Liver (tissue), 8 donors: ENCODE measurements at regions not wholly inside any gene's neighbourhood (a gene's known extent, or its start where the extent isn't known, plus 50 kb on each side); places are given as distances from the start of the nearest gene placed in this dataset.

Experiments used
- DNase-seq: peaks from one replicate; pipeline ENCODE4 v3.0.0-alpha.2; 2017; ENCODE audit warnings: low spot score
- H3K27ac ChIP-seq, 2 donors: one replicate each; pipeline ENCODE4 v1.7.0; 2013; ENCODE audit warnings: inconsistent platforms in 2 of 2, low read length in 2 of 2, control low read depth in 1 of 2, low read depth in 1 of 2, mild to moderate bottlenecking in 1 of 2
- H3K27me3 ChIP-seq, 4 donors: one replicate each; pipeline versions ENCODE4 v1.6.1 to v1.7.0; 2013; ENCODE audit warnings: low read length in 3 of 4, inconsistent platforms in 1 of 4, mild to moderate bottlenecking in 1 of 4, moderate library complexity in 1 of 4; ENCODE audit not compliant: control insufficient read depth in 4 of 4, insufficient read depth in 4 of 4
- H3K36me3 ChIP-seq, 4 donors: one replicate each; pipeline versions ENCODE4 v1.6.1 to v1.7.0; 2013; ENCODE audit warnings: low read length in 3 of 4, mild to moderate bottlenecking in 3 of 4, low read depth in 1 of 4, moderate library complexity in 1 of 4; ENCODE audit not compliant: control insufficient read depth in 4 of 4, insufficient read depth in 3 of 4
- H3K4me1 ChIP-seq, 4 donors: one replicate each; pipeline versions ENCODE4 v1.6.1 to v1.7.0; 2013; ENCODE audit warnings: low read length in 3 of 4, mild to moderate bottlenecking in 3 of 4, moderate library complexity in 1 of 4; ENCODE audit not compliant: control insufficient read depth in 4 of 4, insufficient read depth in 4 of 4
- H3K4me3 ChIP-seq, 3 donors: one replicate each; pipeline versions ENCODE4 v1.6.1 to v1.7.0; 2013; ENCODE audit warnings: low read length in 3 of 3, control low read depth in 1 of 3, low read depth in 1 of 3, mild to moderate bottlenecking in 1 of 3
- H3K9ac ChIP-seq, 2 donors: one replicate each; pipeline ENCODE4 v1.7.0; 2013; ENCODE audit warnings: low read length in 2 of 2, mild to moderate bottlenecking in 2 of 2, moderate library complexity in 2 of 2, control low read depth in 1 of 2, low read depth in 1 of 2
- H3K9me3 ChIP-seq, 4 donors: one replicate each; pipeline versions ENCODE4 v1.6.1 to v1.7.0; 2013; ENCODE audit warnings: low read length in 3 of 4; ENCODE audit not compliant: control insufficient read depth in 4 of 4
- ATF3 ChIP-seq: IDR thresholded peaks from 2 replicates; pipeline ENCODE4 v1.6.1; 2016; ENCODE audit warnings: antibody characterized with exemption
- CTCF ChIP-seq: fragments of 150-350 bp; IDR thresholded peaks from 2 replicates; pipeline ENCODE4 v1.5.1; 2017; ENCODE audit warnings: improper control_type of control experiment, low read depth, low read length; ENCODE audit not compliant: missing input control
- EGR1 ChIP-seq, 2 donors: IDR thresholded peaks; 2 replicates each; pipeline ENCODE4 v1.6.1; 2016 to 2018; ENCODE audit warnings: antibody characterized with exemption in 2 of 2, low read depth in 2 of 2
- FOXA1 ChIP-seq: IDR thresholded peaks from 2 replicates; pipeline ENCODE4 v1.6.1; 2016; ENCODE audit warnings: antibody characterized with exemption
- FOXA2 ChIP-seq: IDR thresholded peaks from 2 replicates; pipeline ENCODE4 v1.6.1; 2016; ENCODE audit warnings: antibody characterized with exemption
- GABPA ChIP-seq, 2 donors: IDR thresholded peaks in 1 of 2; conservative IDR thresholded peaks in 1 of 2; 2 replicates each; pipeline ENCODE4 v1.6.1; 2016; ENCODE audit warnings: antibody characterized with exemption in 2 of 2, mild to moderate bottlenecking in 1 of 2, moderate library complexity in 1 of 2
- HNF4A ChIP-seq, 2 donors: conservative IDR thresholded peaks; 2 replicates each; pipeline ENCODE4 v1.6.1; 2016; ENCODE audit warnings: antibody characterized with exemption in 2 of 2, mild to moderate bottlenecking in 2 of 2
- HNF4G ChIP-seq: IDR thresholded peaks from 2 replicates; pipeline ENCODE4 v1.6.1; 2016; ENCODE audit warnings: antibody characterized with exemption
- JUND ChIP-seq, 2 donors: IDR thresholded peaks; 2 replicates each; pipeline ENCODE4 v1.6.1; 2016; ENCODE audit warnings: antibody characterized with exemption in 2 of 2
- MAX ChIP-seq: IDR thresholded peaks from 2 replicates; pipeline ENCODE4 v1.6.1; 2016; ENCODE audit warnings: antibody characterized with exemption
- NR2F2 ChIP-seq: IDR thresholded peaks from 2 replicates; pipeline ENCODE4 v1.6.1; 2016; ENCODE audit warnings: antibody characterized with exemption
- RAD21 ChIP-seq, 2 donors: IDR thresholded peaks; 2 replicates each; pipeline ENCODE4 v1.6.1; 2016; ENCODE audit warnings: antibody characterized with exemption in 2 of 2, mild to moderate bottlenecking in 2 of 2
- REST ChIP-seq: IDR thresholded peaks from 2 replicates; pipeline ENCODE4 v1.6.1; 2016; ENCODE audit warnings: antibody characterized with exemption, mild to moderate bottlenecking
- RXRA ChIP-seq, 2 donors: IDR thresholded peaks; 2 replicates each; pipeline ENCODE4 v1.6.1; 2017 to 2018; ENCODE audit warnings: antibody characterized with exemption in 2 of 2, mild to moderate bottlenecking in 1 of 2
- SP1 ChIP-seq: IDR thresholded peaks from 2 replicates; pipeline ENCODE4 v1.6.1; 2018; ENCODE audit warnings: antibody characterized with exemption, mild to moderate bottlenecking
- TAF1 ChIP-seq: conservative IDR thresholded peaks from 2 replicates; pipeline ENCODE4 v1.6.1; 2016; ENCODE audit warnings: antibody characterized with exemption, mild to moderate bottlenecking
- YY1 ChIP-seq: IDR thresholded peaks from 2 replicates; pipeline ENCODE4 v1.6.1; 2016; ENCODE audit warnings: antibody characterized with exemption, mild to moderate bottlenecking
- ZBTB33 ChIP-seq: IDR thresholded peaks from 2 replicates; pipeline ENCODE4 v1.6.1; 2016; ENCODE audit warnings: antibody characterized with exemption
- whole genome bisulfite sequencing: extraction: QIAGEN DNeasy Blood & Tissue Kit; methylation state at CpG from one replicate; pipeline ENCODE4 v1.1.7; 2013; 5-methylcytosine and 5-hydroxymethylcytosine counted together
- donor health status: healthy.
- donor health status: healthy.
- donor health status: healthy.
- donor health status: healthy.
- donor health status: healthy.

- Histone ChIP-seq H3K9me3 (peaks cover 0 to 9% (median under 1%) of the 10 kb centered on the region in 4 donors), H3K27me3 (peaks cover 0 to 2% (median 0%) of the 10 kb centered on the region in 4 donors), H3K27ac (no peak overlapping the region), H3K9ac (no peak overlapping the region), H3K36me3 (no peaks in the 10 kb centered on the region), H3K4me1 (no peaks in the 10 kb centered on the region), H3K4me3 (no peak overlapping the region)
- DNase-seq = no peak
- TF ChIP-seq CTCF (no peak), RAD21 (IDR thresholded peaks at IDR 0.05) (no peak), HNF4A (conservative IDR thresholded peaks at IDR 0.05) (no peak), REST (no peak), ATF3 (no peak), SP1 (no peak), YY1 (no peak), MAX (no peak), ZBTB33 (no peak), FOXA1 (no peak), FOXA2 (no peak), NR2F2 (no peak), JUND (IDR thresholded peaks at IDR 0.05) (no peak), TAF1 (no peak), HNF4G (no peak), GABPA (IDR thresholded peaks at IDR 0.05 in 1 of 2, conservative IDR thresholded peaks at IDR 0.05 in 1 of 2) (no peak), RXRA (IDR thresholded peaks at IDR 0.05) (no peak), EGR1 (IDR thresholded peaks at IDR 0.05; ENCODE audit: low read depth in 2 of 2) (no peak)
- WGBS = 39% methylated on average over 2 of the region's 2 CpGs
Observed at GRCh38 chr7:63045575-63045974, 953.1 kb upstream of the ZNF722 start.

GRCh38 chr7:63046612-63047011, 952.0 kb upstream of the ZNF722 start:
- Histone ChIP-seq H3K27me3 (peaks cover 0 to 2% (median 0%) of the 10 kb centered on the region in 4 donors), H3K9ac (no peak overlapping the region), H3K27ac (no peak overlapping the region), H3K9me3 (peaks cover 0 to 9% (median 0%) of the 10 kb centered on the region in 4 donors), H3K4me3 (no peak overlapping the region), H3K36me3 (no peaks in the 10 kb centered on the region), H3K4me1 (no peaks in the 10 kb centered on the region)
- 59% methylated on average over 3 of the region's 3 CpGs for WGBS
- TF ChIP-seq REST (no peak), ZBTB33 (no peak)
- DNase-seq = no peak
